ENCODE measurements at regions not wholly inside any gene's neighbourhood (a gene's known extent, or its start where the extent isn't known, plus 50 kb on each side); places are given as distances from the start of the nearest gene placed in this dataset.

- CTCF ChIA-PET (ENCODE audit: low intra/inter-chr PET ratio, low total read pairs) = no interaction called here
- no peaks in the 10 kb centered on the region for H4K20me1 ChIP-seq (ENCODE audit: insufficient read depth, low read length)
- no peak for TF ChIP-seq ZNF564 (CRISPR knock-in tag; IDR thresholded peaks at IDR 0.05)
- TF ChIP-seq ZNF710 (CRISPR knock-in tag; IDR thresholded peaks at IDR 0.05; ENCODE audit: borderline replicate concordance) = no peak
- no peak for TF ChIP-seq SRSF4 (IDR thresholded peaks at IDR 0.05; ENCODE audit: low read depth, low read length, poor library complexity, severe bottlenecking)
- DNase-seq (ENCODE audit: low spot score) = no peak
- POLR2A ChIA-PET = no interaction called here
- WGBS (ENCODE audit: low lambda C conversion rate) = 25% methylated on average over 5 of the region's 5 CpGs
- H3K27ac ChIP-seq (ENCODE audit: extremely low read length, insufficient read depth, low read length) = no peak overlapping the region
- H3K27me3 ChIP-seq (ENCODE audit: control insufficient read depth in 1 of 2, insufficient read depth in 2 of 2, low read length in 2 of 2) = peaks cover 0 to 5% of the 10 kb centered on the region in 2 experiments; a peak in 4 of 5 replicates
- no peaks in the 10 kb centered on the region for H3K4me1 ChIP-seq (ENCODE audit: insufficient read depth, low read length)
- H3K79me2 ChIP-seq (ENCODE audit: insufficient read depth, low read length) = no peaks in the 10 kb centered on the region
- BruUV-seq (replicated peaks) = no TSS peak
- intact Hi-C loops (cut with micrococcal nuclease; ENCODE audit: unreplicated experiment) (no loop called here), in situ Hi-C loops (cut with HindIII; ENCODE audit: extremely low pct_ligation_motif_present, low pct_unique_long_range_greater_than_20kb) (no loop called here)
- FAIRE-seq = no peak
- no peak overlapping the region for H3K4me2 ChIP-seq (ENCODE audit: low read depth, low read length)
- H3K9me3 ChIP-seq (ENCODE audit: low read length) = no peaks in the 10 kb centered on the region
- no peaks in the 10 kb centered on the region for H3K36me3 ChIP-seq (replicated peaks in 1 of 2; ENCODE audit: control insufficient read depth in 1 of 2, insufficient read depth in 2 of 2, low read length in 2 of 2)
- no peak for ATAC-seq
- H3K4me3 ChIP-seq (replicated peaks in 1 of 3; ENCODE audit: insufficient read depth in 1 of 3, low read depth in 2 of 3, low read length in 3 of 3) = no peak overlapping the region
- no peak overlapping the region for H2AFZ ChIP-seq (ENCODE audit: low read length)
- H3K9ac ChIP-seq (ENCODE audit: insufficient read depth, low read depth, low read length) = no peak overlapping the region
Measured at GRCh38 chr10:30731963-30732362, 102.4 kb upstream of the LYZL2 start.

- no TSS peak for BruUV-seq (replicated peaks)
- Histone ChIP-seq H3K9me3 (ENCODE audit: low read length) (no peaks in the 10 kb centered on the region), H3K36me3 (replicated peaks in 1 of 2; ENCODE audit: control insufficient read depth in 1 of 2, insufficient read depth in 2 of 2, low read length in 2 of 2) (no peaks in the 10 kb centered on the region), H2AFZ (ENCODE audit: low read length) (no peak overlapping the region), H3K27ac (ENCODE audit: extremely low read length, insufficient read depth, low read length) (no peak overlapping the region), H3K4me2 (ENCODE audit: low read depth, low read length) (no peak overlapping the region), H3K79me2 (ENCODE audit: insufficient read depth, low read length) (no peaks in the 10 kb centered on the region), H3K9ac (ENCODE audit: insufficient read depth, low read depth, low read length) (no peak overlapping the region), H3K27me3 (ENCODE audit: control insufficient read depth in 1 of 2, insufficient read depth in 2 of 2, low read length in 2 of 2) (peaks cover 2 to 11% of the 10 kb centered on the region in 2 experiments; a peak in 3 of 5 replicates), H4K20me1 (ENCODE audit: insufficient read depth, low read length) (no peaks in the 10 kb centered on the region), H3K4me1 (ENCODE audit: insufficient read depth, low read length) (no peaks in the 10 kb centered on the region), H3K4me3 (replicated peaks in 1 of 3; ENCODE audit: insufficient read depth in 1 of 3, low read depth in 2 of 3, low read length in 3 of 3) (no peak overlapping the region)
- ATAC-seq (no peak), FAIRE-seq (no peak), DNase-seq (ENCODE audit: low spot score) (no peak)
- intact Hi-C loops (cut with micrococcal nuclease; ENCODE audit: unreplicated experiment) = no loop called here
- WGBS (ENCODE audit: low lambda C conversion rate) = 20% methylated on average over 2 of the region's 2 CpGs
- no peak for TF ChIP-seq CEBPZ (IDR thresholded peaks at IDR 0.05; ENCODE audit: low read length)
- no peak for TF ChIP-seq KLF13 (CRISPR knock-in tag; IDR thresholded peaks at IDR 0.05)
- TF ChIP-seq ZNF605 (CRISPR knock-in tag; IDR thresholded peaks at IDR 0.05) = no peak
- no peak for TF ChIP-seq HMGXB3 (CRISPR knock-in tag; IDR thresholded peaks at IDR 0.05; ENCODE audit: borderline replicate concordance)
- no peak for TF ChIP-seq HDAC2 (CRISPR knock-in tag; IDR thresholded peaks at IDR 0.05)
- TF ChIP-seq RAD51 (IDR thresholded peaks at IDR 0.05; ENCODE audit: borderline replicate concordance) = no peak
- in situ Hi-C loops (cut with HindIII; ENCODE audit: extremely low pct_ligation_motif_present, low pct_unique_long_range_greater_than_20kb) = no loop called here
- ChIA-PET CTCF (ENCODE audit: low intra/inter-chr PET ratio, low total read pairs) (no interaction called here), POLR2A (no interaction called here)
Measured at GRCh38 chr10:30730306-30730705, 100.8 kb upstream of the LYZL2 start.

Measured in HepG2 (cell line).